ENCODE measurements at regions not wholly inside any gene's neighbourhood (a gene's known extent, or its start where the extent isn't known, plus 50 kb on each side); places are given as distances from the start of the nearest gene placed in this dataset.
"Not testable (repeated sequence)": the region's sequence is repeated elsewhere in the genome, so short reads cannot be mapped to it uniquely, and the experiment has no call there.

- DNase-seq (ENCODE audit: low read depth in 3 of 3) = no peak
Measured at GRCh38 chr11:57047610-57048009, 58.9 kb downstream of the OR5AK2 start.

- no peak for DNase-seq (ENCODE audit: low read depth in 3 of 3)
Measured at GRCh38 chr11:57049749-57050148, 61.0 kb downstream of the OR5AK2 start.

DNA sequence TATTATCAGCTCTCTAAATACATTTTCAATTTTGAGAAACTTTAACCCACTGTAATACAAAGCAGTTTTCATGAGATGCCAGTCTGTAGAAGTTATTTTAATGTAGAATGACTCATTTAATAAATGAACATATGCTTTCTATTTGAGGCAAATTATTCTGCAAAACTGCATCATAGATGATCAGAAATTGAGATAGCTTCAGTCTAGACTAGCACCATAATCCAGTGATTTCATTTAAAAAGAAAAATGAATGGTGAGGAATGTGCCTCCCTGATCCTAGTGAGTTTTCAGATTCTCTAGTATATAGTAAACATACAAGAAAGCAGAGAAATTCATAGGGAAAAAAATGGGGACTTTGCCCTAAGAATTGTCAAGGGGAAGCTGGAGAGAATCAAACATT is 66.1 kb downstream of the OR5AK2 start:
- no peak for DNase-seq (ENCODE audit: low read depth in 3 of 3)

DNA sequence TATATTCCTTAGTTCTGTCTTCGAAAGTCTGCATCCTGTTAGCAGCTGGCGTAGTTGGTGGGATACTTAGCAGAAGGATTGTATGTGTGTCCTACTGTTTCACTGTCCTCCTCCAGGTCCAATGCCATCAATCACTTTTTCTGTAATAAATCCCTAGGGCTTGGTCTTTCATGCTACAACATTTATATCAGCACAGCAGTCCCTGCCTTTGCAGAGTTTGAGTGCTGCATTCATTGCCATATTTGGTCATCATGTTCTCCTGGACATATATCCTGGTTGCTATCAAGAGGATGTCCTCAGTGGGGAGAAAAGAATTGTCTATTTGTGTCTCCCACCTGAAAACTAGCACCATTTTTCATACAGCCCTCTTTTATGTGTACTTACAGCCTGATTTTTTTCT is 67.0 kb downstream of the OR5AK2 start:
- DNase-seq (ENCODE audit: low read depth in 3 of 3) = no peak

DNA sequence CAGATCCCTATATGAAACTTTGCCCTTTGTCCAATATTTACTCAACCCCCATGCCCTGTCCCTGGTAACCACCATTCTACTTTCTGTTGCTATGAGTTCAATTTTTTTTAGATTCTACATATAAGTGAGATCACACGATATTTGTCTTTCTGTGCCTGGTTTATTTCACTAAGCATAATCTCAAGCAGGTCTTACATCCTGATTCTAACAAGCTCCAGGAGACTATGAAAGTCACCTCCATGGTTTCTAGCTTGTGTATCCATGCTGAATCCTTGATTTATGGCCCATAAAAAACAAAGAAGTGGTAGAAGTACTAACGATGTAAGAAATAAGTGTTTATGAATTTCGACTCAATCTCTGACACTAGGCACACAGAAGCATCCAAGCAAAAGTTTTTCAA is 68.0 kb downstream of the OR5AK2 start:
- no peak for DNase-seq (ENCODE audit: low read depth in 3 of 3)

GRCh38 chr11:57057561-57057960 is 68.8 kb downstream of the OR5AK2 start:
- DNase-seq (ENCODE audit: low read depth in 3 of 3) = no peak

- DNase-seq (ENCODE audit: low read depth in 3 of 3) = not testable (repeated sequence)
Measured at GRCh38 chr11:57062957-57063356, 74.2 kb downstream of the OR5AK2 start.

DNA sequence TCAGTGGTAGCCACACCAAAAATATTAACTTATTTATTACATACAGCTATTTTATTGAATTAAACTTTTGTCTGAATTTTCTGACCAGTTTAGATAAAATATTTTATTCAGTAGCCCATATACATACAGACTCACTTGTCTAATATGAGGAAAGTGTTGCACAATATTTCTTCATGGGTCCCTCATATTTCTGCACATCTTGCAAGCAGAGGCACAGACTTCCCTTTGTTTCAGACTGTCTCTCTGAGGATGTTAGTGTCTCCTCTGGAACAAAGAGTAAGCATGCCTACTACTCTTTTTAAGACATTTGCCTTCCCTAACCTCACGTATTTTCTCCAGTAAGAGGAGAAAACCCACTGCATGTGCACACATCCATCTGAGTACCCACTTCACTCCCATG is 81.2 kb downstream of the OR5AK2 start:
- DNase-seq (ENCODE audit: low read depth in 3 of 3) = no peak

DNA sequence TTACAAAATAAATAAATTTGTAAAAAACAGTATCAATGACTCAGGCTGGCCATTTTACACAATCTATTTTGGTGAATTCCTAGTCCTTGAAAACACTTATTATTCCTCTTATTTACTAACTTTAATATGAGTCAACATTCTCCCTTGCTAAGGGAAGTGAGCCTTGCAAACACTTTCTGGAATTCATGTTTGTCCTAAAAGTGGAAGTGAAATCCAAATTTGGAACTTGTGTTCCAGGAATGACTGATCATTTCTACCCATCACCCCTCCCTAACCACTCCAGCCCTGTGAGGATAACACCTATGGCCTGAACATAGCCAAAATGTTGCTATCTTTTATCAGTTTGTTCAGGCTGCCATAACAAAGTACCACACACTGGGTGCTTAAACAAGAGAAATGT is 83.1 kb downstream of the OR5AK2 start:
- no peak for DNase-seq (ENCODE audit: low read depth in 3 of 3)

DNA sequence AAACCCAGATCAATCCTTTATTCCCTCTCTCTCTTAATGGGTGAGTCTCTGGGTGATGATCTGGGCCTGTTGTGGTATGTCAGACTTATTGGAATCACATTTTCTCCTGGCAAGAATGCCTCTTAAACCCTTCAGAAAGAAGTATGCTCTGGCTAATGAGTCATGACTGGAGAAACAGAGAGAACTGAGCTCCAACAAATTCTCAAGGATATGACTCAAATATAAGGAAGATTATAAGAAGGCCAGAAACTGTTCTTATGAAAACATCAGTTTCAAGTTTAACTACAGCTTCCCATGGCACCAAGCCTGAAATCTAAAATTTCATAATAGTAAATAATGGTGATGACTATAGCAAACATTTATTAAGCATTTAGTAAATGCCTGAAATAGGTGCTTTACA is 83.9 kb downstream of the OR5AK2 start:
- no peak for DNase-seq (ENCODE audit: low read depth in 3 of 3)

GRCh38 chr11:57073128-57073527 is 84.4 kb downstream of the OR5AK2 start:
- no peak for DNase-seq (ENCODE audit: low read depth in 3 of 3)

DNA sequence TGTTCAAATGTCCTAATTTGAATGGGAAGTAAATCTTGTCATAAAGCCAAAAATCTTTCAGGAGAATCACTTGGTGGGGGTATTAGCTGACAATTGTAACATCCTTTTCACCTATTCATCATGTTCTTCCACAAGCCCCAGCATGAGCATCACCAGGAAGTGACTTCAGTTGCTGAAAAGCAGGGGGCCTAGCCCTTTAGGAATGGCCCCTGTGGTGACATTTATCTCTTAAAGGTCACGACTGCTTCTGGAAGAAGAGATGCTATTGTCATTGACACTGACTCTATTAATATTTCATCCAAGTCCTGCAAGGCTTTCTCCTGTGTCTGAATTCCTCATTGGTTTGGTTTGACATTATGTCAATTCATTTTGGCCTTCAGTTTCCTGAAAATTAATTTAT is 92.6 kb downstream of the OR5AK2 start:
- DNase-seq (ENCODE audit: low read depth in 3 of 3) = no peak

DNA sequence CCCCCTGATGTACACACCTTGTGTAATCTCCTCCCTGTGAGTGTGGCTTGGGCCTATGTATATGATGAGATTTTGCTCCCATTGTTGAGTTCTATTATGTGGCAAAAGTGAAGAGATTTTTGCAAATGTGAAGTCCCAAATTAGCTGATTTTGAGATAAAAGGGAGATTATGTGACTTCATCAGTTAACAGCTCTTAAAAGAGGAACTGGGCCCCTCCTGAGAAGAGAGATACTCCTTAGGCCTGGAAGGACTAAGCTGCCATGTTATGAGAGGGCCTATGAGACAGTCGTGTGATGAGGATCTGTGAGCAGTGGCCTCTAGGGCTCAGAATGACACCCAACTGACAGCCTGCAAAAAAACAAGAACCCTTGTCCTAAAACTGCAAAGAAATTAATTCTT is 93.4 kb downstream of the OR5AK2 start:
- DNase-seq (ENCODE audit: low read depth in 3 of 3) = no peak

GRCh38 chr11:57083641-57084385 is 95.1 kb downstream of the OR5AK2 start:
- no peak for DNase-seq (ENCODE audit: low read depth in 3 of 3)

DNA sequence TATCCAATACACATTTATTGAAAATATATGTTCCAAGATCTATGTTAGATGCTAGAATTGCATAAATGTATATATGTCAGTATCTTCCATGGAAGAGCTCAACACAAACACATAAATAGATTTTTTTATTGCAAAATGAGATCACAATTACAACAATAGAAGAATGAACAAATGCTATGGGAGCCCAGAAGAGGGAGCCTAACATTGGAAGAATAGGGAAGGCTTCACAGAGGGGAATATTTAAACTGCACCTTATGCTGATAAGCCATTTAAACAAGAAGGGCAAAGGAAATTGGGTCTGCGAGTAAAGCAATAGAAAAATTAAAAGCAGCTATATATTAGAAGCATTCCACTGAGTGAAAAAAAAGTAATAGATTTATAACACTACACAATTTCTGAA is 96.1 kb upstream of the LRRC55 start:
- DNase-seq (ENCODE audit: low read depth in 3 of 3) = no peak

DNA sequence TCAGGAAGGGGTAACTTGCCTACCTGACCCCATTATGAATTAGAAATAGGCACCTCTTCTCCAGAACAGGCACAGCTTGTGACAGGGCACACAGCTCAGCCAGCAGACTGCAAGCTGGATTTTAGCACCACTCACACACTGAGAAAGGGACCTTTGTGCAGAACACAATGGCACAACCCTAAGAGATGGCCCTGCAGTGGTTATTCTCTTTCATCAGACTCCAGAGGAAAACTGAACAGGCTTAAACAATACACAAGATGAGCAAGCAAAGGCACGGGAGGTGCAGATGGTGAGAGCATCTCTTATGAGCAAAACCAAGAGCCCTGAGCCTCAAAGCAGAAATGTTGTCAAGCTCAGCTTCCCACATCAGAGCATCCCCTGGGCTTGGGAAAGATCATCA is 93.8 kb upstream of the LRRC55 start:
- DNase-seq (ENCODE audit: low read depth in 3 of 3) = no peak

DNA sequence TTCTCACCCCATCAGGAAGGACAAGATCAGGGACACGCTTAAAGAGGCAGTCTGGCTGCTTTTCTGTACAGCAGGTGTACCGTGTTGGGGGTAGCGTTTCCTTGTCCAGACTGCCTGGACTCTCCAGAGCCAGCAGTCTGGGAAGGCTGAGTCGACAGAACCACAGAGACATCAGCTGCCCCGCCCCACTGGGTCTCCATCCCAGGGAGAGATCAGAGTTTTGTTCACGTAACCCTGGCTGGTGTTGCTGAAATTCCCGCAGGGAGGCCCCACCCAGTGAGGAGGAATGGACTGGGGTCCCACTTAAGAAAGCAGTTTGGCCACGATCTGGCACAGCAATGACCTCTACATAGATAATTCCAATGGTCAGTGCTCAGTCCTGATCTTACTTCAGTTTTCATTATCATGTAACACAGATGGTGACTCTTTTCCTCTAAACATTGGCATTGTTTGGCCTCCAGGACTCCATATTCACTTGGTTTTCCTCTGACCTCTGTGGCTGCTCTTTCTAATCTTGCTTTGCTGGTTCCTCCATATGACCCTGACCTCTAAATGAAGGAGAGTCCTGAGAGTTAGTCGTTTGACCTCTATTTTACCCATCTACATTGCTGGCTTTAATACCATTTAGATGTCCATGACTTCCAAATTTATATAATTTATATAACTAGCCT is 89.6 kb upstream of the LRRC55 start:
- DNase-seq (ENCODE audit: low read depth in 3 of 3) = no peak

- no peak for DNase-seq (ENCODE audit: low read depth in 3 of 3)
Measured at GRCh38 chr11:57094181-57094935, 87.4 kb upstream of the LRRC55 start.

- DNase-seq (ENCODE audit: low read depth in 3 of 3) = no peak
Measured at GRCh38 chr11:57095417-57095816, 86.3 kb upstream of the LRRC55 start.

DNA sequence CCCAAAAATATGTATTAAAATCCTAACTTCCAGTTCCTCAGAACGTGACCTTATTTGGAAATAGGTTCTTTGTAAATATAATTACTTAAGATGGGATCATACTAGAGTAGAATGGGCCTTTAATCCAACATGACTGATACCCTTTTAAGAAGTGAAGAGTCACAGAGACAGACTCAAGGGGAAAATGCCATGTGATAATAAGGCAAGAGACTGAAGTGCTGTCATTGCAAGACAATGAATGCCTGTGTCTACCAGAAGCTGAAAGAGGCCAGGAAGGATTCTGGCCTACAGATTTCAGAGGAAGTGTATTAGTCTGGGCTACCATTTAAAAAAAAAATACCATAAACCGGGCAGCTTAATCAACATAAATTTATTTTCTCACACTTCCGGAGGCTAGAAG is 85.9 kb upstream of the LRRC55 start:
- no peak for DNase-seq (ENCODE audit: low read depth in 3 of 3)

DNA sequence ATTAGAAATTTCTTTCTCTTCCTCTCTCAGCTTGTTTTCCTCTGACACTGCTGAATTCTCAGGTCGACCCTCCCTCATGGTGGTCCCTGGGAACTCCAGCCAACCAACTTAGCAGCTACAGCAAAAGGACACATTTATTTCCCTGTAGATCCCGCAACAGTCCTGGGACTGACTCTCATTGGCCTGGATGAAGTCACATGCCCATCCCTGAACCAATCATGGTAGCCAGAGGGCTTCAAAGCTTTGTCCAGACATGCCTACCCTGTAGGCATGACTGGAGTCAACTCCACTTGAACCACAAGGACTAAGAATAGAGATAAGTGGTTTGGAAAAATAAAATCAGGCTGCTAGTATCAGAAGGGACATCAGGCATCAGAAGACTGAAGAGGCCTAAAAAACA is 84.6 kb upstream of the LRRC55 start:
- no peak for DNase-seq (ENCODE audit: low read depth in 3 of 3)

DNA sequence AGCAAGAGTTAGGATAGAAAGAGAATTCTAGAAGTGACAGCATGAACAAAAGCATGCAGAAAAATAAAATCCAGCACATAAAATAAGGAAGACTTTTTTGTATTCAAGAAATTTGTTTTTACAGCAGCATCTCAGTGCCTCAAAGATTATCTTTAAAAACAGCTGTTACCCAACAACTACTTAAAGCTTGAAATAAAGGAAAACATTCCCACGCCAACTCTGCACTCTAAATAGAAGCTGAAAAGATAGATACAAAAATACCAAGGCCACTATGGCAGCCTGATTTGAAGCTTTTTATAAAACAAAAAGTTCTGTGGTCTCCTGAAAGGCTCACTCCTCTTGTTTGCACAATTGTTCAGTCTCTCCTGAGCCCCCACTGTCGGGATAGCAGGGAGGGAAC is 83.6 kb upstream of the LRRC55 start:
- DNase-seq (ENCODE audit: low read depth in 3 of 3) = no peak

Data from stimulated activated CD4-positive, alpha-beta T cell treated with anti-CD3 and anti-CD28 coated beads, TNF-alpha, amount 100 ng/mL, for 24 hours (primary cell).